Breast epithelium (tissue), 3 donors: ENCODE measurements at regions not wholly inside any gene's neighbourhood (a gene's known extent, or its start where the extent isn't known, plus 50 kb on each side); places are given as distances from the start of the nearest gene placed in this dataset.

Experiments used
- POLR2A ChIP-seq: fragments of 450-650 bp; IDR thresholded peaks from one replicate; pipeline ENCODE4 v1.6.1; 2016; ENCODE audit warnings: antibody characterized with exemption, mild to moderate bottlenecking, moderate library complexity
- TF ChIP-seq, protein P1 (sequence below), 3 donors: fragments of 450-650 bp; IDR thresholded peaks; one replicate each; pipeline ENCODE4 v1.5.1; 2016 to 2017; ENCODE audit warnings: antibody characterized with exemption in 3 of 3, mild to moderate bottlenecking in 3 of 3, moderate library complexity in 3 of 3

DNA sequence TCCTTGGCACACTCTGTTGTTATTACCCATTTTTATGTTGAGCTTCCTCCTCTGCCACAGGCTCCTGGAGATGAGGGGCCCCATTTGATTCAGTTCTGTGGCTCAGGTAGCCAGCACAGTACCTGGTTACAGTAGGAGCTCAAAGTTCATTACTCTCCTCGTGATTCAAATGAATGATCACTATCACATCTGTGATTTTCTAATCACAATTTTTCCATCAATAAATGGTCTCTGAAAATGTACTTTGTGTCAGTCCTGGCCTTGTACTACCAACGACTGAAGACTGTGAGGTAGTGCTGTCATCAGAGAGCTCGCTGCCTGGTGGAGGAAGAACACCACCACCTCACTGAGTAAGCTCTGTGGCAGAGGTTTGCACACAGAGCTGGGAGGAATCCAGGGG lies 106.8 kb upstream of the JUN start:
- TF ChIP-seq, protein P1, sequence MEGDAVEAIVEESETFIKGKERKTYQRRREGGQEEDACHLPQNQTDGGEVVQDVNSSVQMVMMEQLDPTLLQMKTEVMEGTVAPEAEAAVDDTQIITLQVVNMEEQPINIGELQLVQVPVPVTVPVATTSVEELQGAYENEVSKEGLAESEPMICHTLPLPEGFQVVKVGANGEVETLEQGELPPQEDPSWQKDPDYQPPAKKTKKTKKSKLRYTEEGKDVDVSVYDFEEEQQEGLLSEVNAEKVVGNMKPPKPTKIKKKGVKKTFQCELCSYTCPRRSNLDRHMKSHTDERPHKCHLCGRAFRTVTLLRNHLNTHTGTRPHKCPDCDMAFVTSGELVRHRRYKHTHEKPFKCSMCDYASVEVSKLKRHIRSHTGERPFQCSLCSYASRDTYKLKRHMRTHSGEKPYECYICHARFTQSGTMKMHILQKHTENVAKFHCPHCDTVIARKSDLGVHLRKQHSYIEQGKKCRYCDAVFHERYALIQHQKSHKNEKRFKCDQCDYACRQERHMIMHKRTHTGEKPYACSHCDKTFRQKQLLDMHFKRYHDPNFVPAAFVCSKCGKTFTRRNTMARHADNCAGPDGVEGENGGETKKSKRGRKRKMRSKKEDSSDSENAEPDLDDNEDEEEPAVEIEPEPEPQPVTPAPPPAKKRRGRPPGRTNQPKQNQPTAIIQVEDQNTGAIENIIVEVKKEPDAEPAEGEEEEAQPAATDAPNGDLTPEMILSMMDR (IDR thresholded peaks at IDR 0.05) = no peak
- TF ChIP-seq POLR2A = no peak
